ENCODE measurements at regions not wholly inside any gene's neighbourhood (a gene's known extent, or its start where the extent isn't known, plus 50 kb on each side); places are given as distances from the start of the nearest gene placed in this dataset.

DNA sequence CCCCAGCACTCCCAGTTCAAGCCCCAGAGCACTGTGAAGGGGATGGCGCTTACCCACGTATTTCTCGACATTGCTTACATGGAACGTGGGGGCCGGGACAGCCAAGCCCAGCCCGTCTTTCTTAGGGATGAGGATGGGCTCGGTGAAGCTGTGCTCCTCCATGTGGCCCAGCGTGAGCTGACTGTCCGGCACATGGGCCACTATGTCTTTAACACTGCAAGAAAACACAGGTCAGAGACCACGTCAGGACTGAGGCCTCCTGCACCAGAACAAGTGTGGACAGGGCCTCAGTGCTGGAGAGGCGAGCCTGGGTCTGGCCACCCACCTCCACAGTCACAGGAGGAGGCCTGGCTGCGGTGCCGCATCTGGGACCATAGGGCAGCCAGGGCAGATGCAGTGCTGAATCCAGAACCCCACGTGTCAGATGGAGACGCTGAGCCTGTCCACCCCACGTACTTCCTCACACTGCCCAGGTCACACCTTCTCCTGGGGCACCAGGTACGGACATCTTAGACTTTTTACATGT is 125.2 kb downstream of the TUBA3C start:
- Histone ChIP-seq H3K4me3 (no peak overlapping the region), H3K27ac (no peak overlapping the region), H3K27me3 (no peaks in the 10 kb centered on the region), H3K9me3 (peaks cover 0 to 8% (median 0%) of the 10 kb centered on the region in 3 donors), H3K36me3 (no peaks in the 10 kb centered on the region), H3K4me1 (no peaks in the 10 kb centered on the region)
- no peak for ATAC-seq
- TF ChIP-seq POLR2AphosphoS5 (IDR thresholded peaks at IDR 0.05) = no peak
- no peak for TF ChIP-seq POLR2A (IDR thresholded peaks at IDR 0.05)
- TF ChIP-seq EP300 (IDR thresholded peaks at IDR 0.05) = no peak
- TF ChIP-seq, protein P1, sequence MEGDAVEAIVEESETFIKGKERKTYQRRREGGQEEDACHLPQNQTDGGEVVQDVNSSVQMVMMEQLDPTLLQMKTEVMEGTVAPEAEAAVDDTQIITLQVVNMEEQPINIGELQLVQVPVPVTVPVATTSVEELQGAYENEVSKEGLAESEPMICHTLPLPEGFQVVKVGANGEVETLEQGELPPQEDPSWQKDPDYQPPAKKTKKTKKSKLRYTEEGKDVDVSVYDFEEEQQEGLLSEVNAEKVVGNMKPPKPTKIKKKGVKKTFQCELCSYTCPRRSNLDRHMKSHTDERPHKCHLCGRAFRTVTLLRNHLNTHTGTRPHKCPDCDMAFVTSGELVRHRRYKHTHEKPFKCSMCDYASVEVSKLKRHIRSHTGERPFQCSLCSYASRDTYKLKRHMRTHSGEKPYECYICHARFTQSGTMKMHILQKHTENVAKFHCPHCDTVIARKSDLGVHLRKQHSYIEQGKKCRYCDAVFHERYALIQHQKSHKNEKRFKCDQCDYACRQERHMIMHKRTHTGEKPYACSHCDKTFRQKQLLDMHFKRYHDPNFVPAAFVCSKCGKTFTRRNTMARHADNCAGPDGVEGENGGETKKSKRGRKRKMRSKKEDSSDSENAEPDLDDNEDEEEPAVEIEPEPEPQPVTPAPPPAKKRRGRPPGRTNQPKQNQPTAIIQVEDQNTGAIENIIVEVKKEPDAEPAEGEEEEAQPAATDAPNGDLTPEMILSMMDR (IDR thresholded peaks at IDR 0.05) = no peak
- 65% methylated on average over 4 of the region's 17 CpGs; no CpG with 5 or more reads in 1 of the 2 donors for WGBS, 2 donors (ENCODE audit: low coverage in 1 of 2)

DNA sequence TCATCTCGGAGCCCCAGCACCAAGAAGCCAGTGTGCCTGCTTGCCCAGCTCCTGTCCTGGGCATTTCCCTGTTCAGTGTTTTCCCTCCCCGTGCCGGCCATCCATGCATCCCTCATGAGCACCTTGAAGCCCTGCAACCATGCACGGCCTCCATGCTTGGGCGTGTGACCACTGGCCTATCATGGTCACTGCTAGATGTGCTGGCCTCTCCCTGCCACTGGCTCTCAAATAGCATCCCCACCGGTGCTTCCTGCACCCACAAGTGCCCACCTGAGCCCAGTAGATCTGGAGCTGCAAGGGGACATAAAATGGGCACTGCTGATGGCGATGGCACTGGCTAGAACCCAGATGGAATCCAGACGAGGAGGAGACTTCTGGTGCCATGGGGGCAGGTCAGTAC is 126.0 kb downstream of the TUBA3C start:
- no peaks in the 10 kb centered on the region for H3K36me3 ChIP-seq
- peaks cover 0 to 8% (median 0%) of the 10 kb centered on the region in 3 donors for H3K9me3 ChIP-seq
- no peaks in the 10 kb centered on the region for H3K27me3 ChIP-seq
- H3K4me1 ChIP-seq = no peaks in the 10 kb centered on the region
- no peak for ATAC-seq
- WGBS, 2 donors (ENCODE audit: low coverage in 1 of 2) = 90% methylated on average over 4 of the region's 8 CpGs; no CpG with 5 or more reads in 1 of the 2 donors
- TF ChIP-seq, protein P1 (IDR thresholded peaks at IDR 0.05) = no peak
- TF ChIP-seq POLR2A (IDR thresholded peaks at IDR 0.05) (no peak), EP300 (IDR thresholded peaks at IDR 0.05) (no peak), POLR2AphosphoS5 (IDR thresholded peaks at IDR 0.05) (no peak)
- H3K27ac ChIP-seq = no peak overlapping the region
- H3K4me3 ChIP-seq = no peak overlapping the region

GRCh38 chr13:19053561-19053960 is 128.1 kb downstream of the TUBA3C start:
- H3K36me3 ChIP-seq = no peaks in the 10 kb centered on the region
- H3K27ac ChIP-seq = no peak overlapping the region

GRCh38 chr13:19052931-19053330 is 128.7 kb downstream of the TUBA3C start:
- TF ChIP-seq EP300 (IDR thresholded peaks at IDR 0.05) = no peak
- TF ChIP-seq, protein P1 (IDR thresholded peaks at IDR 0.05) = no peak
- no peak for TF ChIP-seq POLR2A (IDR thresholded peaks at IDR 0.05)
- TF ChIP-seq POLR2AphosphoS5 (IDR thresholded peaks at IDR 0.05) = no peak
- ATAC-seq = no peak
- peaks cover 0 to 8% (median 0%) of the 10 kb centered on the region in 3 donors for H3K9me3 ChIP-seq
- WGBS, 2 donors (ENCODE audit: low coverage in 1 of 2) = 55 to 67% methylated on average over 1 to 2 of the region's 11 CpGs
- H3K27me3 ChIP-seq = no peaks in the 10 kb centered on the region
- no peak overlapping the region for H3K4me3 ChIP-seq
- no peaks in the 10 kb centered on the region for H3K4me1 ChIP-seq
- no peak overlapping the region for H3K27ac ChIP-seq
- H3K36me3 ChIP-seq = no peaks in the 10 kb centered on the region

More at GRCh38 chr13:19053561-19053960, 128.1 kb downstream of the TUBA3C start:
- 64% methylated on average over 5 of the region's 6 CpGs; no CpG with 5 or more reads in 1 of the 2 donors for WGBS, 2 donors (ENCODE audit: low coverage in 1 of 2)
- Histone ChIP-seq H3K4me1 (no peaks in the 10 kb centered on the region), H3K27me3 (no peaks in the 10 kb centered on the region), H3K4me3 (no peak overlapping the region), H3K9me3 (peaks cover 0 to 8% (median 0%) of the 10 kb centered on the region in 3 donors)
- ATAC-seq = no peak
- no peak for TF ChIP-seq EP300 (IDR thresholded peaks at IDR 0.05)

- ATAC-seq = no peak
- 64 to 78% methylated on average over 3 to 6 of the region's 6 CpGs for WGBS, 2 donors (ENCODE audit: low coverage in 1 of 2)
- H3K4me1 ChIP-seq = no peaks in the 10 kb centered on the region
- H3K9me3 ChIP-seq = peaks cover 0 to 8% (median 0%) of the 10 kb centered on the region in 3 donors
- TF ChIP-seq, protein P1 (IDR thresholded peaks at IDR 0.05) = no peak
- no peak for TF ChIP-seq EP300 (IDR thresholded peaks at IDR 0.05)
- no peak for TF ChIP-seq POLR2AphosphoS5 (IDR thresholded peaks at IDR 0.05)
- no peak for TF ChIP-seq POLR2A (IDR thresholded peaks at IDR 0.05)
- no peak overlapping the region for H3K4me3 ChIP-seq
- H3K36me3 ChIP-seq = no peaks in the 10 kb centered on the region
- no peaks in the 10 kb centered on the region for H3K27me3 ChIP-seq
- H3K27ac ChIP-seq = no peak overlapping the region
These were observed 129.4 kb downstream of the TUBA3C start for GRCh38 chr13:19052180-19052579.

All from gastroesophageal sphincter (tissue), 4 donors.